GM21360 (cell line): ENCODE measurements at regions not wholly inside any gene's neighbourhood (a gene's known extent, or its start where the extent isn't known, plus 50 kb on each side); places are given as distances from the start of the nearest gene placed in this dataset.

Experiments used
- ATAC-seq: cut with Tn5 transposase; IDR thresholded peaks from one replicate; pipeline ENCODE4 v1.9.1; 2021; ENCODE audit warnings: mild to moderate bottlenecking, moderate library complexity; ENCODE audit not compliant: unreplicated experiment

DNA sequence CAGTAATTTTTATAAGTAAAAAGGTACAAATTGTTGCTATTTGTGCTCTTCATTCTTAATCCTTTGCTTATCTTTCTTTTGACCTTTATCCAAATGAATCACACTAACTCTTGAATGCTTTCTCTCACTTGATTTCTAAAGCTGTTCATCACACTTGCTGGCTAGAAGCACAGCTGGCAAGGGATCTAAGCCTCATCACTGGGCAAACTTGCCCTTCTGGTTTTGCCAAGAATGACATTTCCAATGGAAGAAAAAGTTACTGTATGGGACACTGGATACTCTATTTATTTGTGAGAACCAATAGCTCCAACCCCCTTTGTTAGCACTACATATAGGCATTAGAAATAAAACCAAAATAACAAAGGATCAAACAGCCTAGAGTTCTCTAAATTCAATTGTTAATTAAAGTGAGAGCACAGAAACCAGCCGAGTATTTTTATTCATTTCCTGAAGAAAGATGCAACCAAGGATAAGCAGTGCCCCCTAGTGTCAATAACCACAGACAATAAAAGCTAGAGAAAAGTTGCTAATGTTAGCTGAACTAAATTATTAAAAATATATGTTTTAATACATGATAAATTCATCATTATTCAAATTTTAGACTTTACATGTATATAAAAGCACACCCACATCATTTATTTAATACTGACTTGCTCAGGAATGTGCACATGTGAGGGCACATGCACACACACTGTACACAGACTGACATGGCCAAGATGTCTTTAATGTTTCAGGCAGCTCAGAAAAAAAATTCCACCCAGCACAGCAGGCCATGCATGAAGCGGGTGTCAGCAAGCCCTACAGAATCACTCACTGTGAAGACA, 59.8 kb upstream of the POU5F2 start:
- ATAC-seq, result peak; percentile 59

DNA sequence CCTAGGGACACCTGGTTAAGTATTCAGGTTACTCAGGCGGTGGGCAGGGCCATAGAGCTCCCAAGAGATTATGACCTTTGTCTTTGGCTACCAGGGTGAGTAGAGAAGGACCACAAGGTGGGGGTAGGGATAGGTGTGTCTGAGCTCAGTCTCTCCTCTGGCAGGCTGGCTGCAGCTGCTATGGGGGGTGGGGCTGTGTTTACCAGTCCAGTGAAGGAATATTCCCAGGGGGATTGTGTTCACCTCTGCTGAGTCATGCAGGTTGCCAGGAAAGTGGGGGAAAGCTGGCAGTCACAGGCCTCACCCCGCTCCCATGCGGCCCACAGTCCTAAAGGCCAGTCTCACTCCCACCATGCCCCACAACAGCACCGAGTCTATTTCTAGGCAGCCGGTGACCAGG, 53.6 kb upstream of the POU5F2 start:
- ATAC-seq, result no peak

GRCh38 chr5:93793159-93793781, 51.9 kb upstream of the POU5F2 start:
- no peak for ATAC-seq

GRCh38 chr5:93791518-93791972, 50.1 kb upstream of the POU5F2 start:
- no peak for ATAC-seq
